ENCODE measurements at regions not wholly inside any gene's neighbourhood (a gene's known extent, or its start where the extent isn't known, plus 50 kb on each side); places are given as distances from the start of the nearest gene placed in this dataset.

DNA sequence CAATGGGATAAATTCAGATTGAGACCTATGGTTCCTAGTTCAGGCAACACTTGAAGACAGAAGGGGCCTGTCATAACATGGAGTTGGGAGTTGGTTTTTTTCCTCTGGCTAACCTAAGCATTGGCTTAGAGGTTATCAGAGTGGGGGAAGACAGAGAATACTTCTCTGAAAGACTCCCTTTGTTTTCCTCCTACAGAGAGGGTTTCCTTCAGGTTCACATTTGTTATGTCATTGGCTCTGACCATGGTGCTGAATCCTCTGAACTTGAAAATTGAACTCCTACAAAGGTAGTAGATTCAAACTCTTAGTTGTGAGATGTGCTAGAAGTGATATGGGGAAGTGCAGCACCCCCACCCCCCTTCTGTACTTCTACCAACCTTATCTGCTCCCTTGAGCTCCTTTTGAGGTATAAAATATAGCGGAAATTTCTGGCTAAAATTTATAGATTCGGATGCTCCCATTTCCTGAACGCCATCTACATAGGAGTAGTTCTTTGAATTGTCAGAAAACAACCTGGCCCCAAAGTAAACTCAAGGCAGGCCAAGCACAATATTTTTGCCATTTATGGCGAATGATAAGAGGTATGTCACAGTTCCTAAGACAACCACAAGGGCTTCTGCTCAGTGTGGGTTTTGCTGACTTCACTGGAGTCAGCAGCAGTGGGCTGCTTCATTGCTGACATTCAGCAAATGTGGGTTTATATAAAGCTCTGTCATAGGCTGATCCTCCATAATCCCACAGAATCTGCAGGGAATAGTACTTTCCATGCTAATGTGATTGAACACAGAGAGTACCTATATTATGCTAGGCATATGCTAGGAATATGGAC lies 131.6 kb upstream of the KLF14 start:
- no peak for DNase-seq (ENCODE audit: low read depth)
- TF ChIP-seq, protein P1, sequence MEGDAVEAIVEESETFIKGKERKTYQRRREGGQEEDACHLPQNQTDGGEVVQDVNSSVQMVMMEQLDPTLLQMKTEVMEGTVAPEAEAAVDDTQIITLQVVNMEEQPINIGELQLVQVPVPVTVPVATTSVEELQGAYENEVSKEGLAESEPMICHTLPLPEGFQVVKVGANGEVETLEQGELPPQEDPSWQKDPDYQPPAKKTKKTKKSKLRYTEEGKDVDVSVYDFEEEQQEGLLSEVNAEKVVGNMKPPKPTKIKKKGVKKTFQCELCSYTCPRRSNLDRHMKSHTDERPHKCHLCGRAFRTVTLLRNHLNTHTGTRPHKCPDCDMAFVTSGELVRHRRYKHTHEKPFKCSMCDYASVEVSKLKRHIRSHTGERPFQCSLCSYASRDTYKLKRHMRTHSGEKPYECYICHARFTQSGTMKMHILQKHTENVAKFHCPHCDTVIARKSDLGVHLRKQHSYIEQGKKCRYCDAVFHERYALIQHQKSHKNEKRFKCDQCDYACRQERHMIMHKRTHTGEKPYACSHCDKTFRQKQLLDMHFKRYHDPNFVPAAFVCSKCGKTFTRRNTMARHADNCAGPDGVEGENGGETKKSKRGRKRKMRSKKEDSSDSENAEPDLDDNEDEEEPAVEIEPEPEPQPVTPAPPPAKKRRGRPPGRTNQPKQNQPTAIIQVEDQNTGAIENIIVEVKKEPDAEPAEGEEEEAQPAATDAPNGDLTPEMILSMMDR (conservative IDR thresholded peaks at IDR 0.05; ENCODE audit: low read depth, low read length) = no peak

GRCh38 chr7:130867039-130867438 lies 133.0 kb upstream of the KLF14 start:
- no peak for DNase-seq (ENCODE audit: low read depth)
- H3K4me3 ChIP-seq (ENCODE audit: low read length) = no peak overlapping the region
- TF ChIP-seq, protein P1 (conservative IDR thresholded peaks at IDR 0.05; ENCODE audit: low read depth, low read length) = no peak

More for the DNA sequence above, 131.6 kb upstream of the KLF14 start:
- H3K4me3 ChIP-seq (ENCODE audit: low read length) = no peak overlapping the region

DNA sequence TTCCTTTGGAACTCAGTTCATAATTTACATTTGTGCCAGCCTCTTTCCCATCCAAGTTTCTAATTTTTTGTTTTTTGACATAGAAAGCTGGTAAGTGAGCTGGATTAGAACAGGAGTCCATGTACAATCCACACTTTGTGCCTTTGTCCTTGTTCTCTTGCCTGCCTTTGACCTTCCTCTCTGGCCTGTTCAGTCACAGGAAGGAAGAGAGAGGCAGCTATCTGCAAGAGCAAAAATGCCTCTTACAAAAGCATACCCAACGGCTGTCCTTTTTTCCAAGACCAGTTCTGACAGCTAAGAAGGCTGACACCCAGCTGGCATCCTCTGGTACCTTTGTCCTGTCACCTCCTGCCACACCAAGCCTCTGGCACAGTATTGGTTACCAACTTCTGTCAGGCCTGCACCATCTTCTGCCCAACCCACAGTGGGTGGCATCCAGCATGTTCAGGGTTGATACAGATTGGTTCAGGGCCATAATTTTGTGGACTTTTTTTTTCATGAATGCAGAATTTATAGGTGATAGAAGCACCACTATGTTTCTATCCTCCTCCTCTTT lies 133.7 kb upstream of the KLF14 start:
- H3K4me3 ChIP-seq (ENCODE audit: low read length) = no peak overlapping the region
- TF ChIP-seq, protein P1 (conservative IDR thresholded peaks at IDR 0.05; ENCODE audit: low read depth, low read length) = no peak
- no peak for DNase-seq (ENCODE audit: low read depth)

DNA sequence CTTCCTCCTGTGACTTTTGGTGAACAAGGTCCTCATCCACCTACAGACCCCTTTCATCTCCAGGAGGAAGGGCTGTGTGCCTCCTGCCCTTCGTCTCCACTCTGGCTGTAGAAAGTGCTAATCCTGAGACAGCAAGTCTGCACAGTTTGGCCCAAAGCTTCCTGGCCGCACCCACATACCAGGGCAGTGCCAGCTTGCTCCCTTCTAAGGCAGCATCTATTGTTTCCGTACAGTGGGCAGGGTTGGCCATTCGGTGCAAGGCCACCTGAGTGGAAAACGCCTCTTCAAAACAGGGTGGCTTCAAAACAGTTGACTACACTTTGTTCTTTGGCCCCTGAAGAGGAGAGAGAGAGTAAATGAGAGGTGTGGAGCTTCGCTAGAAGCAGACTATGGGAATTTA lies 134.1 kb upstream of the KLF14 start:
- TF ChIP-seq, protein P1 (conservative IDR thresholded peaks at IDR 0.05; ENCODE audit: low read depth, low read length) = no peak
- no peak for DNase-seq (ENCODE audit: low read depth)
- H3K4me3 ChIP-seq (ENCODE audit: low read length) = no peak overlapping the region

DNA sequence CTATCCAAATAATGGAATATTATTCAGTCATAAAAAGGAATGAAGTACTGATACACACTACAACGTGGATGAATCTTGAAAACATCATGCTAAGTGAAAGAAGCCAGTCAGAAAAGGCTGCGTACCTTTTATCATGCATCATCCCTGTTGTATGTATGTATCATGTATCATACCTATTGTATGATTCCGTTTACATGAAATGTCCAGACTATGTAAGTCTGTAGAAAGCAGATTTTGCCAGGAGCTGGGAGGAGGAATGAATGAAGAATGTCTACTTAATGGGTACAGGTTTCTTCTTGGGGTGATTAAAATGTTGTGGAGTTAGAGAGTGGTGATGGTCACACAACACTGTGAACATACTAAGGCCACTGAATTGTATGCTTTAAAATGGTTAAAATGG lies 135.9 kb upstream of the KLF14 start:
- TF ChIP-seq, protein P1 (conservative IDR thresholded peaks at IDR 0.05; ENCODE audit: low read depth, low read length) = no peak
- no peak for DNase-seq (ENCODE audit: low read depth)
- no peak overlapping the region for H3K4me3 ChIP-seq (ENCODE audit: low read length)

DNA sequence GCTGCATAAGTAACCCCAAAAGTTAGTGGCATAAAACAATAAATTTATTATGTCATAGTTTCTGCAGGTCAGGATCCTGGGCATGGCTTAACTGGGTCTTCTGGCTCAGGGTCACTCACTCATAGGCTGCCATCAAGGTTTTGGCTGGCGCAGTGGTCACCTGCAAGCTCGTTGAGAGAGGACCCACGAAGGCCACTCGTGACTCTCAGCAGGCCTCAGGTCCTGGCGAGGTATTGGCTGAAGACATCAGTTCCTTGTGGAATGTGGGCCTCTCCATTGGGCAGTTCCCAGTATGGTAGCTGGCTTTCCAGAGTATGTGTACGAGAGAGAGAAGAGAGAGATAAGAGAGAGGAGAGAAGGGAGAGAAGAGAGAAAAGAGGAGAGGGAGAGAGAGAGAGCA lies 138.3 kb upstream of the KLF14 start:
- TF ChIP-seq, protein P1 (conservative IDR thresholded peaks at IDR 0.05; ENCODE audit: low read depth, low read length) = no peak
- H3K4me3 ChIP-seq (ENCODE audit: low read length) = no peak overlapping the region
- no peak for DNase-seq (ENCODE audit: low read depth)
